ENCODE measurements at regions not wholly inside any gene's neighbourhood (a gene's known extent, or its start where the extent isn't known, plus 50 kb on each side); places are given as distances from the start of the nearest gene placed in this dataset.

DNA sequence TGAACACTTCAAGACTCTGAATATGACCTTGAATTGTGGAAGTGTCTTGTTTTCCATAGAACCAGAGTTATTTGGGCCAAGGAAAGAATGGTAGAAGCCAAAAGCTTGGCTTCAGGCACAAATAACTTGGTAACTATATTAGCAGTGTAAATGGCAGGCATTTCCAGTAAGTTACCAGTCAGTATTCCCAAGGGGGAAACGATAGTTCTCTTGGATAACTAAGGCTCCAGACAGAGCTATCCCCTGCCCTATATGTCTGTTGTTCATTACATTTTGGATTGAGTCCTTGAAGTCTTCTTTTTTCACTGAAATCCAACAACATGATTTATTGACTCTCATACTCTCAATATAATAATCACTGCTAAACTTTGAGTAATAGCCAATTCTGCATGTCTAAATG is 364.1 kb downstream of the MAGEB5 start:
- TF ChIP-seq IRF4 (IDR thresholded peaks at IDR 0.05; ENCODE audit: low read depth, low read length) = no peak
- no peak for TF ChIP-seq SIX5 (IDR thresholded peaks at IDR 0.05; ENCODE audit: low read depth, low read length, severe bottlenecking)
- TF ChIP-seq RBBP5 (conservative IDR thresholded peaks at IDR 0.05) = no peak
- TF ChIP-seq FOS (IDR thresholded peaks at IDR 0.05; ENCODE audit: borderline replicate concordance, extremely low read depth, insufficient read length) = no peak
- TF ChIP-seq SUZ12 (IDR thresholded peaks at IDR 0.05; ENCODE audit: unreplicated experiment) = no peak
- TF ChIP-seq KDM1A (IDR thresholded peaks at IDR 0.05; ENCODE audit: borderline replicate concordance) = no peak
- no peak for TF ChIP-seq YY1 (IDR thresholded peaks at IDR 0.05; ENCODE audit: low read depth, low read length)
- no peak for TF ChIP-seq JUND (IDR thresholded peaks at IDR 0.05; ENCODE audit: low read depth, low read length)
- TF ChIP-seq MTA3 (IDR thresholded peaks at IDR 0.05; ENCODE audit: borderline replicate concordance, low read length) = no peak
- no peak for TF ChIP-seq EZH2 (IDR thresholded peaks at IDR 0.05; ENCODE audit: borderline replicate concordance, control insufficient read depth, low read depth, low read length)
- no peak for TF ChIP-seq EP300 (IDR thresholded peaks at IDR 0.05; ENCODE audit: borderline replicate concordance in 1 of 2, control insufficient read depth in 1 of 2, low read depth in 2 of 2, low read length in 2 of 2)
- TF ChIP-seq, protein P1, sequence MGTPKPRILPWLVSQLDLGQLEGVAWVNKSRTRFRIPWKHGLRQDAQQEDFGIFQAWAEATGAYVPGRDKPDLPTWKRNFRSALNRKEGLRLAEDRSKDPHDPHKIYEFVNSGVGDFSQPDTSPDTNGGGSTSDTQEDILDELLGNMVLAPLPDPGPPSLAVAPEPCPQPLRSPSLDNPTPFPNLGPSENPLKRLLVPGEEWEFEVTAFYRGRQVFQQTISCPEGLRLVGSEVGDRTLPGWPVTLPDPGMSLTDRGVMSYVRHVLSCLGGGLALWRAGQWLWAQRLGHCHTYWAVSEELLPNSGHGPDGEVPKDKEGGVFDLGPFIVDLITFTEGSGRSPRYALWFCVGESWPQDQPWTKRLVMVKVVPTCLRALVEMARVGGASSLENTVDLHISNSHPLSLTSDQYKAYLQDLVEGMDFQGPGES (IDR thresholded peaks at IDR 0.05) = no peak

All from GM12878 (cell line).